ENCODE measurements at regions not wholly inside any gene's neighbourhood (a gene's known extent, or its start where the extent isn't known, plus 50 kb on each side); places are given as distances from the start of the nearest gene placed in this dataset.
"Not testable (repeated sequence)": the region's sequence is repeated elsewhere in the genome, so short reads cannot be mapped to it uniquely, and the experiment has no call there.

GRCh38 chr14:19172745-19173144 is 205.5 kb downstream of the POTEM start:
- TF ChIP-seq CTCF, POLR2A (IDR thresholded peaks at IDR 0.05): not testable (repeated sequence)

All from sigmoid colon (tissue), 3 donors.